KG1 (cell line): ENCODE measurements at regions not wholly inside any gene's neighbourhood (a gene's known extent, or its start where the extent isn't known, plus 50 kb on each side); places are given as distances from the start of the nearest gene placed in this dataset.
"Not testable (repeated sequence)": the region's sequence is repeated elsewhere in the genome, so short reads cannot be mapped to it uniquely, and the experiment has no call there.

Source experiments
- DNase-seq: peaks from one replicate; lab custom pipeline; 2025; lab: John Stamatoyannopoulos, UW

DNA sequence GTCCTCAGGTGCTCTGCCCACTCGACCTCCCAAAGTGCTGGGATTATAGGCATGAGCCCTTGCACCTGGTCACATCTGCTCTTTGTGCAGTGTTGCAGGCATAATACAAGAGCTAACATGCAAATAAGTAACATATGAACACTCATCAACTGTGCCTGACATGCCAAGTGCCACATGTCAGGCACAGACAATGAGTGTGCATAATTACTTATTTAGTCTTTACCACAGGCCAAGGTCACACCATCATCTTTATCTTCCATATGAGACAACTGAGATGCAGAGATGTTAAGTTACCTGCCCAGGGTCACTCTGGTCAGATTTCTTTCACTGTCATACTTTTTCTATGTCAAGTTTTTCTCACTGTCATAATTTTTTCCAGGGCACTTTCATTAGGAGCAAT, 126.1 kb downstream of the PPIAL4G start:
- DNase-seq = no peak

DNA sequence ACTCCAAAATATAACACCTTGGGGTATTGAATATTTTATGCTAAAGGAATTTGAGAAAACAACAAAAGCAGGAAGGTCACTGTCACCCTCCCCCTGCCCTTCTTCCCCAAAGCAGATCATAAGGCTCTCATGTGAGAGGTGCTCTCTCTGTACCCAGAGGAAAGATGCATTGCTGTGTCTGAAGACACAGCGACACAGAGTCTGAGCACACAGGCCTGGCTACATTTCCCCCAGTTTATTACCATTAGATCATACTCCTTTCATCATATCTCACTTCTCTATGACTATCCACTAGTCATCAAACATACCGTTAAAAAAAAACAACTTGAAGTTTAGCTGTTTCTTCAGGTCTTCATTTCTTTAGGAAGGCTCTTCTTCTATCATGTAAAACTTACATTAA, 127.1 kb downstream of the PPIAL4G start:
- DNase-seq = no peak

DNA sequence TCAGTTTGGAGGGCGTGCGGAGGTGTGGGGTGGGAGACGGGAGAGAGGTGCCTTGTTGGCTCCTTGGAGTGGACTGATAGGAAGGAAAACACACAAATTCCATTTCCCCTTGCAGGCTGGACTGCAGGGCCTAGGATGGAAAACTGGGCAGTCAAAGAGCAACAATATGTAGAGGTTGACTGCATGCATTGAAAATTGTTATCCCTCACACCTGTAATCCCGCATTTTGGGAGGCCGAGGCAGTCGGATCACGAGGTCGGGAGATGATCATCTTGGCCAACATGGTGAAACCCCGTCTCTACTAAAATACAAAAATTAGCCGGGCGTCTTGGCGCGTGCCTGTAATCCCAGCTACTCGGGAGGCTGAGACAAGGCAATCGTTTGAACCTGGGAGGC, 128.2 kb downstream of the PPIAL4G start:
- no peak for DNase-seq

DNA sequence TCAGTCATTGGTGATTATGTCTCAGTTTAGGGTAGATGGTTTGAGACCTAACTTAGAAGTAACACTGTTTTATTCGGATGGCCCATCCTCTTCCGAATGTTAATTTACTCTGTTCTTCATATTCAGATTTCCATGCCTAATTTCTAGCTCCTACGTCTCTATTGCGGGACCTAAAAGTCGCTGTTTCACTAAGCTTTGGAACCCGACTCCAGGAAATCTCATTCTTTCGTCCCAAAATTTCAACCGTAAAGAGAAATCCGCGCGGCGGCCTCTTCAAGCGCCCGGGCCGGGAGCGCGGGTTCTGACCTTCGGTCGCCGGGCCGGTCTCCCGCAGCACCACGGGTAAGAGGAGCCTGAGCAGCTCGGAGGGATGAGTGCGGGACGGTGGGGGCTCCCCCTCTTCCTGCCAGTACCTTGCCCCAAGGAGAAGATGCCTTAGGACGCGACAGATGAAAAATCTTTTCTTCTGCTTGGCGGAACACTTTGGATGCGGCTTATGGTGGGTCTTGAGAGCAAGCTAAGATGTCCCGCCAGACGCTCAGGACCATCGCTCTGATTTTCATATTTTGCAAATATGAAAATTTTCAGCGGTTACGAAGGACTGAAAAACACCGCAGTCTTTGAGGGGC, 128.7 kb downstream of the PPIAL4G start:
- no peak for DNase-seq

GRCh38 chr1:148353461-148354283, 129.4 kb downstream of the PPIAL4G start:
- DNase-seq = no peak

DNA sequence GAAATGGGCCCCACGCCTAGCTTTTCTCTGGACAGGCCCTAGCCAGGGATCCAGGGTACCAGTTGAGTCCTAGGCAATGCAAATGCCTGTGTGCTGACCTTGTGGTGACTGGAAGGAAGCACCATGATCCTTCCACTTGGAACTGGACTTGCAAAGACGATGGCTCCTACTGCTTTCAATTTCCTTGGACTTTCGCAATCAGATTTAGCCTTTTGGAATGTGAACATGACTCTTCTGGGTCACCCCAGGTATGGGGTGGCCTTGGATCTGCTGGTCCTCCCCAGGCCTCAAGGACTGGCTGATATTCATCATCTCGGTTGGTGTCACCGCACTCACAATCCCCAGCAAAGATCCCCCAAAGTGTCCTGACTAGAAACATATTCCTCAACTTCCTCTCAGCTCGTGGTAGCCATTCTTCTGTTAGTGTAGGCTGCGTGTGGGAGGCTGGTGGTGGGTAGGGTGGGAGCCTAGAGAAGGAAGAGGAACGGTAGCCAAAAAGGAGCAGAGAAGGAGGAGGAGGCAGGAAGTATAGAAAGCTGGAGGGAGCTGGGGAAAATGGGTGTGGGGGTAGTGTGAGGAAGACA, 130.5 kb downstream of the PPIAL4G start:
- DNase-seq = no peak

GRCh38 chr1:148347781-148348180, 135.3 kb downstream of the PPIAL4G start:
- DNase-seq = no peak

GRCh38 chr1:148345659-148346151, 137.4 kb downstream of the PPIAL4G start:
- not testable (repeated sequence) for DNase-seq

DNA sequence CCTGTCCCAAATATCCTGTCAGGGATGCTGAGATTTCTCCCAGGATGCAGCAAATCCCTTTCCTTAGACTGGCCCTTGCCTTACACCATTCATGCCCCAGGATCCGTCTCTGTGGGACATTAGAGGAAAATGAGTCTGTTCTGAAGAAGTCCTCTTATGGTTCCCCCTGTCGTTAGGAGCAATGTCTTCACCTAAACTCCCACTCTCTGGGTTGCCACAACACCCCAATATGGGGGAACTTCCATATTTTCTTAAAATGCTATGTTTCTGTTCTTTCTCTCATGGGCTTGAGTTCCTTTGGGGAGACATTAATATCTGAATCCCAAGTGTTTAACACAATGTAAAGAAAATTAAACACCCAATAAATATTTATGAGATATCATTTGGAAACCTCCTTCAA, 138.5 kb downstream of the PPIAL4G start:
- not testable (repeated sequence) for DNase-seq

GRCh38 chr1:148341729-148342128, 141.4 kb downstream of the PPIAL4G start:
- DNase-seq = not testable (repeated sequence)

DNA sequence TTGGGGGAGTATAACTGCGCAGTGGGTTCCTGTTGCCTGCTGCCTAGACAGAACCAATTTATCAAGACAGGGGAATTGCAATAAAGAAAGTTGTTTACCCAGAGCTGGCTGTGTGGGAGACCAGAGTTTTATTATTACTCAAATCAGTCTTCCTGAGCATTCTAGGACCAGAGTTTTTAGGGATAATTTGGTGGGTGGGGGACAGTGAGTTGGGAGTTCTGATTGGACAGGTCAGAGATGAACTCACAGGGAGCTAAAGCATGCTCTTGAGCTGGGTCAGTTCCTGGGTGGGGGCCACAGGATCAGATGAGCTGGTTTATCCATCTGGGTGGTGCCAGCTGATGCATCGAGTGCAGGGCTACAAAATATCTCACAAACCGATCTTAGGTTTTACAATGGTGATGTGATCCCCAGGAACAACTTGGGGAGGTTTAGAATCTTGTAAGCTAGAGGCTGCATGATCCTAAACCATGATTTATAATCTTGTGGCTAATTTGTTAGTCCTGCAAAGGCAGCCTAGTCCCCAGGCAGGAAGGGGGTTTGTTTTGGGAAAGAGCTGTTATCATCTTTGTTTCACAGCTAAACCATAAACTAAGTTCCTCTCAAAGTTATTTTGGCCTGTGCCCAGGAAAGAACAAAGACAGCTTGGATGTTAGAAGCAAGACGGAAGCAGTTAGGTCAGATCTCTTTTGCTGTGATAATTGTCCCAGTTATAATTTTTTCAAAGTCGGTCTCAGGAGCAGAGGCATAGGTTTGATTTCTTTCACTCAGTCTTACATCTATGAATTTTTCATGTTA, 146.8 kb downstream of the PPIAL4G start:
- DNase-seq = not testable (repeated sequence)

DNA sequence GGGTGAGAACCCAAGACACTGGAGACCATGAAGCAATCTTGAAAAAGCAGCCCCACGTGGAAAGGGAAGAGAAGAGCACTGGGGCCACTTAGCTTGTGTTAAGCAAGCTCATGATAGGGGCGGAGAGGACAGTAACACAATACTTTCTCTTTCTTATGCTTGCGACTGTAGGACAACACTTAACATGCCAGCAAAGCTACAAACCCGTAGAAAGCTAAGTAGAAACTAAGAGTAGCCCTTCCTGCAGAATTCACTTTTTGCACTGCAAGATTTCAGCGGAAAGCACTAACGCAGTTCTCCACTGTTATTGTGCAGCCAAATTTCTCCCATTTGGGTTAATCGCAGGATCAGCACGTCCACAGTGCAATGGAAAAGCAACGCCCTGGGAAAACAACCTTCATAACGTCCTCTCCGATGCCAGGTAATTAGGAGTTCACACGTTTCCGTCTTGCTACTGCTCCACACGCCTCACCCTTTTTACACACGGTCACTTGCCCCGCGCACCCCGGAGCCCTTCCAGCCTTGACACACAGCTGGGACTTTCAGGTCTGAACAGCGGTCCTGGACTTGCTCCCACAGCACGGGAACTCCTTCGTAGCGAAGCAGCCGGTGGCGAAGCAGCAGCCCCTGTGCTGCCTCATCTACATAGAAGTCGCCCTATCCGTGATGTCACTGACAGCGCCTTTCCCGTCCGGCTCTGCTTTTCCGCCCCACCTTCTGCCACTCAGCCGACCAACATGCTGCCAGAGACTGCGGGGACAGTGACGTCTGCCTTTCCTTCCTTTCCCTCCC, 148.6 kb downstream of the PPIAL4G start:
- peak; percentile 84 for DNase-seq

DNA sequence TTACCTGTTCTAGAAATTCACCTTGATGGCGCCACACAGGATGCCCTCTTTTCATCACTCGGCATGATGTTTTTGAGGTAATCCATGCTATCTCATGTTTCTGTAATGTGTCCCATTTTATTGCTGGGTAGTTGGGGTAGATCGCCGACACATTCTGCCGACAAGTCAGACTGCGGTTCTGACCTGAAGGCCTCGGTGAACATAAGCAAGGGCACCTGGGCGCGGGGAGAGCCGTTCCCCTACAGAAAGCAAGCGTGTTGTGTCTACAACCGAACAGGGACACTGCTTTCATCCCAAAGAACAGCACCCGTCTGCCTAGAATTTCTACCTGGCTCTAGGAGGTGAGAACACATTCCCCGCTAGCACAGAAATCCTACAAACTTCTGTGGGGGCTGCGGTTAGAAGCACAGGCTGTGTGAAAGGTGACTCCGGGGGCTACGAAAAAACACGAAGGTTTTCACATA, 149.2 kb downstream of the PPIAL4G start:
- peak; percentile 49 for DNase-seq

DNA sequence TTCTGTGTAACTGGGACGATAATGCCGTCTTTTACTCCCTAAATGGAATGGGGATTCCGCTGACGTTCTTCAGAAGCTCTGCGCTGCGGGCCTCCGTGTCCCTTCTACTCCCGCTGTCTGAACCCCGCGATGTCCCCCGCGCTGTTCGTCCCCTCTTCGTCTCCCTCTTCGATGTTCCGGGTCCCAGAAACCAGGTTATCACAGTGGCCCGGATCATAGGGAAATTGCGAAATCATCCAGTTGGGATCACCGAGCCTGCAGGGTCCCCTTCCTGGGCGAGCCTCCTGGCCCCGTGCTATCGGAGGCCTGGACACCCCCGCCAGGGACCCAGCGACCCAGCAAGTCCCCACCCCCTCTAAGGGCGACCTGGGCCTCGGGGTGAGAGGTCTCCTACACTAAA, 154.2 kb downstream of the PPIAL4G start:
- DNase-seq = no peak

DNA sequence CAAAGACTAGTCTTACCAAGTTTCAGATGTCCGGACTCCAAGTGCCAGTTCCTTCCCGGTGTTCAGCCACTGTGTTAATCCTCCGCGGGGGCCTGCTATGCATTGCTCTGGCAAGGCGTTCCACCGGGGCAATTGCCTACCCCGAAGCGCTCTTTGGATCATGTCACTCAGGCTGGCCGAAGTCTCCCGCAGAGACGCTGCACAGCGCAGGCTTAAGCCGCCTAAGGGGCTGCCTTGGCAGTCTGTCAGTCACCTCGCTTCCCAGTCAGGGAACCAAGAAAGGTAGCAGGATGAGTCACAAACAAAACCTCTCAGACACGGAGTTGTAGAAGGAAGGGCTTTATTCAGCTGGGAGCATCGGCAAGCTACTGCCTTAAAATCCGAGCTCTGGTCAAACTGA, 158.1 kb downstream of the PPIAL4G start:
- DNase-seq = not testable (repeated sequence)

DNA sequence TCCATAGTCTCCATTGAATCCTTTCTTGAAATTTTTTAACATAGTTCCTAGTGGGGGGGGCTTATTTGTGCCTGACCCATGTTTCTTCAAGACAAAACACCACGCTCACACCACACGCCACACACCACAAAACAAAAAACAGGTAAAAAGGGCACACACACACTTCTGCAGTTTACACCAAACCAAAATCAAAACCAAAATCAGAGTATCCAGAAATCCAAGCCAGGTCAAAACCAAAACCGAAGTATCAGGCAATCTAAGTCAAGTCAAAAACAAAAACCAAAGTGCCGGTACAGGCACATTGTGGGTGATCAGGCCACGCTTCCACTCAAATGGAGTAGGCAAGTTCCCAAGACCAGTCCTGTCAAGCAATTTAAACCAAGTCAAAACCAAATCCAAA, 158.6 kb downstream of the PPIAL4G start:
- not testable (repeated sequence) for DNase-seq

DNA sequence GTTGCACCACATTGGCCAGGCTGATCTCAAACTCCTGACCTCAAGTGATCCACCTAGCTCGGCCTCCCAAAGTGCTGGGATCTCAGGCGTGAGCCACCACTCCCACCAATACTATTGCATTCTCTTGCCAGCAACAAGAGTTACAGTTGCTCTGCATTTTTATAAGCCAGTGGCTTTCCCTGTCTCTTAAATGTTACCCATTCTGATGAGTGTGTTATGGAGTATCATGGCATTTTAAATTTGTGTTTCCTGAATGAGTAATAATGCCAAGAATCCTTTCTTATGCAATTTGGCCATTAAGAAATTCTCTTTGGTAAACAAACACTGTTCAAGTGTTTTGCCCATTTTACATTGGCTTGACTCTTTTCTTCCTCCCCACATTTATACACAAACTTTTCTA, 163.0 kb downstream of the PPIAL4G start:
- not testable (repeated sequence) for DNase-seq

- no peak for DNase-seq
These were observed 164.2 kb downstream of the PPIAL4G start for GRCh38 chr1:148318904-148319242.

GRCh38 chr1:148318123-148318903, 164.8 kb downstream of the PPIAL4G start:
- peak; percentile 79 for DNase-seq

DNA sequence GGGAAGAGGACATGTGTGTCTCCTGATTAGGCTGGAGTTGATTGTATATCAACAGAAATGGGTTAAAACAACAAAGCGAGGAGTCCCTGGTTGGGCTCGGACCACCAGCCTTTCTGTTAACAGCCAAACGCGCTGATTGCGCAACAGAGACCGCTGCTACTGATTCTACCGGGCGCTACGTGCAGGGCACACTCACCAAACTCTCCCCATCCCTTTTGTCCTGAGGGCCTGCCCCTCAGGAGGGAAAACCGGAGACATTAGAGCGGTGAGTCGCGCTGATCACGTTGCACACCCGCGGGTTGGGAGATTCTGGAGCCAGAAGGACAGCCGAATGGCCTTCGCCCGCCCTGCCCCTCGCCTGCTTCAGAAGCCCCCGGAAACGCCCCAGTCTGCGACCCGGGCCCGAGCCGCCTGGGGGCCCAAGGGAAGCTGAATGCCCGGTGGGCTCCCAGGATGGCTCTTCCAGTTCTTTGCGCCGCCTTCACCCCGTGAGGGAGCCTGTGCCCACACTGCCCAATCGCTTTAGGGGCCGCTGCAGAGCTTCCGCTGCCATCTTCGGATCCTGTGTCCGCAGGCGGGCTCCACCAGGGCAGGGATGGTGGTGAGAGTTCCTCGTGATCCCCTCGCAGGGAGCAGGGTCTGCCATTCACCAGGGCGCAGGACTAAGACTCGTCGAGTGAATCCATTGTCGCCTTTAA, 165.4 kb upstream of the NBPF11 start:
- no peak for DNase-seq
